HG02588 (cell line): ENCODE measurements at regions not wholly inside any gene's neighbourhood (a gene's known extent, or its start where the extent isn't known, plus 50 kb on each side); places are given as distances from the start of the nearest gene placed in this dataset.
"Not testable (repeated sequence)": the region's sequence is repeated elsewhere in the genome, so short reads cannot be mapped to it uniquely, and the experiment has no call there.

Source experiments
- ATAC-seq: cut with Tn5 transposase; IDR thresholded peaks from one replicate; pipeline ENCODE4 v1.9.1; 2021; ENCODE audit warnings: mild to moderate bottlenecking, moderate library complexity; ENCODE audit not compliant: unreplicated experiment

GRCh38 chr22:48820481-48821345 is 1007.0 kb downstream of the BRD1 start:
- ATAC-seq = no peak

GRCh38 chr22:48819961-48820360 is 1007.7 kb downstream of the BRD1 start:
- no peak for ATAC-seq

GRCh38 chr22:48819232-48819631 is 1008.4 kb downstream of the BRD1 start:
- ATAC-seq = no peak

- ATAC-seq = not testable (repeated sequence)
Observed at GRCh38 chr22:48817491-48817890, 1010.2 kb downstream of the BRD1 start.

GRCh38 chr22:48811885-48812284 is 1015.8 kb downstream of the BRD1 start:
- ATAC-seq = no peak

GRCh38 chr22:48808038-48808960 is 1019.4 kb downstream of the BRD1 start:
- no peak for ATAC-seq

GRCh38 chr22:48807155-48807554 is 1020.5 kb downstream of the BRD1 start:
- no peak for ATAC-seq

GRCh38 chr22:48806227-48806781 is 1021.4 kb downstream of the BRD1 start:
- no peak for ATAC-seq

- ATAC-seq = no peak
Observed at GRCh38 chr22:48805516-48805915, 1022.2 kb downstream of the BRD1 start.

GRCh38 chr22:48804811-48805301 is 1022.8 kb downstream of the BRD1 start:
- no peak for ATAC-seq

GRCh38 chr22:48803948-48804810 is 1023.5 kb downstream of the BRD1 start:
- no peak for ATAC-seq

- no peak for ATAC-seq
Observed at GRCh38 chr22:48803171-48803947, 1024.3 kb downstream of the BRD1 start.

- no peak for ATAC-seq
Observed at GRCh38 chr22:48802576-48802975, 1025.1 kb downstream of the BRD1 start.

GRCh38 chr22:48800886-48801607 is 1026.6 kb downstream of the BRD1 start:
- ATAC-seq = no peak

GRCh38 chr22:48800036-48800885 is 1027.4 kb downstream of the BRD1 start:
- no peak for ATAC-seq

- ATAC-seq = no peak
Observed at GRCh38 chr22:48799227-48799970, 1028.3 kb downstream of the BRD1 start.
